ENCODE measurements at regions not wholly inside any gene's neighbourhood (a gene's known extent, or its start where the extent isn't known, plus 50 kb on each side); places are given as distances from the start of the nearest gene placed in this dataset.
"Not testable (repeated sequence)": the region's sequence is repeated elsewhere in the genome, so short reads cannot be mapped to it uniquely, and the experiment has no call there.

DNA sequence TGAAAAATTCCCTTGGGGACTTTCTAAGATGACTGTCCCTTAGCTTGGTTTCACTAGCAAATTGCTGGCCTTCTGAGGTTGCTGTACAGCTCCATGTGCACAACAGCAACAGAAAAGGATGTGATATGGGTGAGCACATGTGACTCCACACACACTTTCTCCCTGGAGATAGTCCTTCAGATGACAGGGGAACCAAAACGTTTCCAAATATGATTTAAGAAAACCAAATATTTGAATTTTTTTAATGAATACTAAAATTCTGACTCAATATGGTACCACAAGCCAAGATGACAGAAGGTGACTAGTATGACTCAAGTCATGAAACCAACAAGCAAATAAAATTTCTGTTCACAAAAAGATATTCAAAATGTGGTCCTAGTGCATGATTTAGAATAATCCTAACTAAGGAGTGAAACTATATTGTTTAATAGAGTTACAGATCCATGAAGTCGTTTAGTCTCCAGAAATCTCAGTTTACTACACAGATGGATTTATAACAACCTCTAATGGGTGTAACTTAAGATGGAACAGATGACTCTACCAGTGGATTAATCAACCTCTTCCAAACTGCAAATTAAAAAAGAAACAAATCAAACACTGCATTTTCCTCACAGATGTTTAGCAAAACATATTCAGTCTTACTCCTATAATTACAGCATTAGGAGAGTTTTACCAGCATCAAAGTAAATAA lies 144.8 kb upstream of the PIK3R1 start:
- no peak overlapping the region for H3K4me3 ChIP-seq (ENCODE audit: low read depth, low read length)
- TF ChIP-seq, protein P1, sequence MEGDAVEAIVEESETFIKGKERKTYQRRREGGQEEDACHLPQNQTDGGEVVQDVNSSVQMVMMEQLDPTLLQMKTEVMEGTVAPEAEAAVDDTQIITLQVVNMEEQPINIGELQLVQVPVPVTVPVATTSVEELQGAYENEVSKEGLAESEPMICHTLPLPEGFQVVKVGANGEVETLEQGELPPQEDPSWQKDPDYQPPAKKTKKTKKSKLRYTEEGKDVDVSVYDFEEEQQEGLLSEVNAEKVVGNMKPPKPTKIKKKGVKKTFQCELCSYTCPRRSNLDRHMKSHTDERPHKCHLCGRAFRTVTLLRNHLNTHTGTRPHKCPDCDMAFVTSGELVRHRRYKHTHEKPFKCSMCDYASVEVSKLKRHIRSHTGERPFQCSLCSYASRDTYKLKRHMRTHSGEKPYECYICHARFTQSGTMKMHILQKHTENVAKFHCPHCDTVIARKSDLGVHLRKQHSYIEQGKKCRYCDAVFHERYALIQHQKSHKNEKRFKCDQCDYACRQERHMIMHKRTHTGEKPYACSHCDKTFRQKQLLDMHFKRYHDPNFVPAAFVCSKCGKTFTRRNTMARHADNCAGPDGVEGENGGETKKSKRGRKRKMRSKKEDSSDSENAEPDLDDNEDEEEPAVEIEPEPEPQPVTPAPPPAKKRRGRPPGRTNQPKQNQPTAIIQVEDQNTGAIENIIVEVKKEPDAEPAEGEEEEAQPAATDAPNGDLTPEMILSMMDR (IDR thresholded peaks at IDR 0.05; ENCODE audit: insufficient read depth, low read length) = no peak

DNA sequence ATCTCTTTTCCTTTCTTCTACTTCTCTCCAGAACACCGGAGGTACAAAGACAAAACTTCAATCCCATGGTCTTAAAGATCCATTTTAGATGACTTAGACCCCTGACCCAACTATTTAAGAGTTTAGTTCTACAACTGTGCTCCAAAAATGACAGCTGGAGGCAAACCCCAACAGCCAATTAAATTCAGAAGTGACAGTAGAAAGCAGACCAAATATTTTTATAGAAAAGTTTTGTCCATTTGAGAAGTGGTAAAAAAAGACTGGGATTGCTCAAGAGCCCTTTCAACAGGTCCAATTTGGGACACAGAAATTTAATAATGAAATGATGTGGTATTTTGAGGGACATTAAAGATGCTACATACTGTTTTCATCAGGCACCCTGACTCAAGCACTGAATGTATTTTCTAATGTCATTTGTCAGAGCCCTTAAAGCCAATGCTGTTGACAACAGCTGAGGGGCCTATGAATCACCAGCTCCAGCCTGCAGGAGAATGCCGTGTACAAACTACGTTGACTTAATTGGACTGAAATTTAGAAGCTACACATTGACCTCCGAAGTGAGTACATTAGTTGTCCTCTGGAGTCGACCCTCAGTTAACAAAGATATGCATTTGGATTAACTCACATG lies 147.5 kb upstream of the PIK3R1 start:
- H3K4me3 ChIP-seq (ENCODE audit: low read depth, low read length) = no peak overlapping the region
- DNase-seq (ENCODE audit: low read depth) = no peak
- TF ChIP-seq, protein P1 (IDR thresholded peaks at IDR 0.05; ENCODE audit: insufficient read depth, low read length) = no peak

More for the DNA sequence above, 144.8 kb upstream of the PIK3R1 start:
- peak; percentile 20 for DNase-seq (ENCODE audit: low read depth)

DNA sequence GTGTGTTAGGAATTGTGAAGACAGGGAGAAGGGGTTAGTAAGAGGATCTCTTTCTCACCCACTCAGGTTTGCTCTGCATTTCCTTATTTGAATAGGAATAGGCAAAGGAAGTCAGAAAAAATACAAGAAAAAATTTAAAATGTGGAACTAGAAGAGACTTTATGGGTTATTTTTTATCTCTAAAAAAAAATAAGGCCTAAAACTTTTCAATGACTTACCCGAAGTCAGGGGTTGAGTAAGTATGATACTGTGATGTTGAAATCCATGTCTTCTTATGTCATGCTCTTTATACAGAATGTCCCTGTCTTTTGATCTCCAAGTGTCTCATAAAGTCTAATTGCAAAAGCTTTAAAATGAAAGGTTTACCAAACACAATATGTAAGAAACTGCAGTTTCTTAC lies 148.3 kb upstream of the PIK3R1 start:
- TF ChIP-seq, protein P1 (IDR thresholded peaks at IDR 0.05; ENCODE audit: insufficient read depth, low read length) = no peak
- DNase-seq (ENCODE audit: low read depth) = no peak

DNA sequence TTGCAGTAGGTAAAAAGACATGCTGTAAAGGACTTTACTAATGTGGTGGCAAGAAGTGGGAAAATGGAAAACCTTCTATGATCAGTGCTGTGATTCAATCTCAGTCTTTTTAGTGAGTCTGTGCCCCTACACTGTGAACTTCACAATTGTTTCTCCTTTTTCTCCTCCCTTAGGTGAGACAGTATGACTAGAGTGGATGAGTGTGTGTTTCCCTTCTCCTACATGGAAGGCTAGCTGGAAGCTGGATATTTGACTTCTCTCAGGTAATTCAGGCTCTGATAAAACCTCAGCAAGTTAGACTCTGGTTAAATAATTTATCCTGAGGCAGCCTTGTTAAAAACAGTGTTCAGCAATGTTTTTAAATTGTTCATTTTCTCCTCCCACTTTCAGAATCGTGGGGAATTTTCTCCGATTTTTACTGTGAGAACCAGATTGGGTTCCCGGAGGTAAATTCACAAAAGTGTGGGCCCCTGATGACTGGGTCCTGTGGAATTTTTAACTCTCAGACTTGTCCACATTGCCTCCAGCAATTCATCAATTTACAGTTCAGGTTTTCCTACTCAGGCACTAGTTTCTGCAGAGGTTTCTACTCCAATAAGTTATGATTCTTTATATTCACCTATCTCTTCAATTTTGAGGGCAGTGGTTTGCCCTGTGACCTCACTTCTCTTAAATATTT lies 149.1 kb upstream of the PIK3R1 start:
- no peak for DNase-seq (ENCODE audit: low read depth)
- TF ChIP-seq, protein P1 (IDR thresholded peaks at IDR 0.05; ENCODE audit: insufficient read depth, low read length) = no peak
- H3K4me3 ChIP-seq (ENCODE audit: low read depth, low read length) = no peak overlapping the region

More for the DNA sequence above, 148.3 kb upstream of the PIK3R1 start:
- H3K4me3 ChIP-seq (ENCODE audit: low read depth, low read length) = no peak overlapping the region

DNA sequence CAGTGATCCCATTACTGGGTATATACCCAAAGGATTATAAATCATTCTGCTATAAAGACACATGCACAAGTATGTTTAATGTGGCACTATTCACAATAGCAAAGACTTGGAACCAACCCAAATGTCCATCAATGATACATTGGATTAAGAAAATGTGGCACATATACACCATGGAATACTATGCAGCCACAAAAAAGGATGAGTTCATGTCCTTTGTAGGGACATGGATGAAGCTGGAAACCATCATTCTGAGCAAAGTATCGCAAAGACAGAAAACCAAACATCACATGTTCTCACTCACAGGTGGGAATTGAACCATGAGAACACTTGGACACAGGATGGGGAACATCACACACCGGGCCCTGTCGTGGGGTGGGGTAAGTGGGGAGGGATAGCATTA lies 150.2 kb upstream of the PIK3R1 start:
- DNase-seq (ENCODE audit: low read depth); H3K4me3 ChIP-seq (ENCODE audit: low read depth, low read length): not testable (repeated sequence)

DNA sequence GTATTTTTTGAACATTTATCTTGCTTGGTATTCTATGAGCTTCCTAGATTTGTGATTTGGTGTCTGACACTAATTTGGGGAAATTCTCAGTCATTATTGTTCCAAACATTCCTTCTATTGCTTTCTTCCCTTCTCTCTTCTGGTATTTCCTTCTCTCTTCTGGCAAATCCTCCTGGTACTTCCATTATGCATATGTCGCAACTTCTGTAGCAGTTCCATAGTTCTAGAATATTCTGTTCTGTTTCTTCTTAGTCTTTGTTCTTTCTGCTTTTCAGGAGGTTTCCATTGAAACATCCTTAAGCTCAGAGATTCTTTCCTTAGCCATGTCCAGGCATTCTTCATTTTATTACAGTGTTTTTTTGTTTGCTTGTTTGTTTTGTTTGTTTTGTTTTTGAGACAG lies 155.2 kb upstream of the PIK3R1 start:
- DNase-seq (ENCODE audit: low read depth) = no peak
- TF ChIP-seq, protein P1 (IDR thresholded peaks at IDR 0.05; ENCODE audit: insufficient read depth, low read length) = no peak
- no peak overlapping the region for H3K4me3 ChIP-seq (ENCODE audit: low read depth, low read length)

DNA sequence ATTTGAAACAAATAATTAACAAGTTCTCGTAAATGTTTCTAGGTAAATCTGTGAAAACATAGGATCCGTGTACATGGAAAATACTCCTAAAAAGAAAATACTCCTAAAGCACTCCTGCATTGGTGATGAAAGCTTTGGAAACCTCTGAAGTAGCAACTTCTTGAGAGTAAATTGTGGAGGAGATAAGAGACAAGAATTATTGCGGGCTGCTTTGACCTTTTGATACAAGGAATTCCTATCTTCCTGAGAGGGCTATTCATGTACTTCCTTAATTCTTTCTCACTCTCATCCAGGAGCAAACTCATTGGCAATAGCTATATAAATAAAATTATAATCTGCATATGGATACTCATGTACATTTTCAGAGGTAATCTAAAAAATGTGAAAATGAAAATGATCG lies 158.4 kb upstream of the PIK3R1 start:
- DNase-seq (ENCODE audit: low read depth) = no peak
- H3K4me3 ChIP-seq (ENCODE audit: low read depth, low read length) = no peak overlapping the region
- TF ChIP-seq, protein P1 (IDR thresholded peaks at IDR 0.05; ENCODE audit: insufficient read depth, low read length) = no peak

Data from fibroblast of the aortic adventitia (primary cell).